IgD-negative memory B cell (primary cell): ENCODE measurements at regions not wholly inside any gene's neighbourhood (a gene's known extent, or its start where the extent isn't known, plus 50 kb on each side); places are given as distances from the start of the nearest gene placed in this dataset.
A peak's percentile ranks its signal among the peaks of the same experiment; 100 is the strongest.

Experiments used
- H3K27ac Mint-ChIP-seq, 3 donors: one replicate each; pipeline ENCODE4 v1.8.0; 2020 to 2022; ENCODE audit warnings: mild to moderate bottlenecking in 3 of 3, mixed read lengths in 3 of 3, moderate library complexity in 1 of 3
- H3K27me3 Mint-ChIP-seq: one replicate; pipeline ENCODE4 v1.8.0; 2021; ENCODE audit warnings: mixed read lengths
- H3K36me3 Mint-ChIP-seq: one replicate; pipeline ENCODE4 v1.8.0; 2020; ENCODE audit warnings: mild to moderate bottlenecking, mixed read lengths
- H3K4me1 Mint-ChIP-seq, 3 donors: one replicate each; pipeline ENCODE4 v1.8.0; 2020 to 2022; ENCODE audit warnings: mixed read lengths in 3 of 3, mild to moderate bottlenecking in 1 of 3
- H3K4me3 Mint-ChIP-seq, 4 donors: one replicate each; pipeline ENCODE4 v1.8.0; 2020 to 2022; ENCODE audit warnings: mild to moderate bottlenecking in 4 of 4, mixed read lengths in 4 of 4, moderate library complexity in 3 of 4
- H3K9me3 Mint-ChIP-seq, 3 donors: one replicate each; pipeline ENCODE4 v1.8.0; 2020 to 2021; ENCODE audit warnings: mixed read lengths in 3 of 3, mild to moderate bottlenecking in 1 of 3

DNA sequence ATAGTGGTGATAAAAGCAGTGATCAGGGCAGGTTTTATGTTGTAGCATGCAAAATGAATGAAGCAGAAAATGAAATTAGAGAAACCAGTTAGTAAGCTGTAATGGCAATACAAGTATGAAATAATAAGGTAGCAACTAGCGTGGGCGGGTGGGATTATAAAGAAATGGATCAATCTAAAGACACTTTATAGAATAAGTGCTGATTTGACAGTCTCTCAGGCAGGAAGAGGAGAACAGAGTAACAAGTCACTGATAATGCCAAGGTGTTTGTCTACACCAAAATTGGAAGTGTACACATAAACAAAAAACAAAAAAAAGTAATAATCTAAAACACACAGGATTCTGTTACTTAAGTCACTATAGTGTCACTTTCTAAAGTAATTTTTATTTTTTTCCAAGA, 51.0 kb upstream of the PCBP1 start:
- no peak overlapping the region for H3K27ac Mint-ChIP-seq
- H3K27me3 Mint-ChIP-seq: no peaks in the 10 kb centered on the region
- H3K4me3 Mint-ChIP-seq: no peak overlapping the region
- no peaks in the 10 kb centered on the region for H3K4me1 Mint-ChIP-seq
- no peaks in the 10 kb centered on the region for H3K9me3 Mint-ChIP-seq
- peaks cover 11% of the 10 kb centered on the region for H3K36me3 Mint-ChIP-seq

DNA sequence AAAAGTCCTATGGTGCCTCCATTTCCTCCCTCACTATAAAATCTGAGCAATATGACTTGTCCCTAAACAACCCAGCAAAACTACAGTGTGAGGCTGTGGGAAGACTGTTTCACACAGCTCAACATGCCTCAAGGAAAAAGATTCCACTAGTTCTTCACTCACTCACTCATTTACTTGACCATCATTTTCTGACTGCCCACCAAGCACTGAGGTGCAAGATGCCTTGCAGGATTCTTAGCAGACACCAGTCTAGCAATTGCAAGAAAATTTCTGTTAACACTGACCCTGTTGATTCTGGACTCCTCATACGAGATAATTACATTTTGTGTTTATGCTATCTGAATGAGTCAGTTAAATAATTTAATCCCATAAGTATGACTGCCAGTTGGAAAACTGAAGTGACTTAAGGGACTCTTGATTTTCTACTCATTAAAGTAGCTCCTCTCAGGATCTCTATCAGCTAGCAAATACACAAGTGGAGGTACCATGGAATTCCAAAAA, 51.9 kb upstream of the PCBP1 start:
- Mint-ChIP-seq H3K36me3 (peaks cover 11% of the 10 kb centered on the region), H3K27ac (peak overlapping the region in 1 of 3 donors; percentile 6), H3K4me1 (no peaks in the 10 kb centered on the region), H3K27me3 (no peaks in the 10 kb centered on the region), H3K4me3 (no peak overlapping the region), H3K9me3 (no peaks in the 10 kb centered on the region)

DNA sequence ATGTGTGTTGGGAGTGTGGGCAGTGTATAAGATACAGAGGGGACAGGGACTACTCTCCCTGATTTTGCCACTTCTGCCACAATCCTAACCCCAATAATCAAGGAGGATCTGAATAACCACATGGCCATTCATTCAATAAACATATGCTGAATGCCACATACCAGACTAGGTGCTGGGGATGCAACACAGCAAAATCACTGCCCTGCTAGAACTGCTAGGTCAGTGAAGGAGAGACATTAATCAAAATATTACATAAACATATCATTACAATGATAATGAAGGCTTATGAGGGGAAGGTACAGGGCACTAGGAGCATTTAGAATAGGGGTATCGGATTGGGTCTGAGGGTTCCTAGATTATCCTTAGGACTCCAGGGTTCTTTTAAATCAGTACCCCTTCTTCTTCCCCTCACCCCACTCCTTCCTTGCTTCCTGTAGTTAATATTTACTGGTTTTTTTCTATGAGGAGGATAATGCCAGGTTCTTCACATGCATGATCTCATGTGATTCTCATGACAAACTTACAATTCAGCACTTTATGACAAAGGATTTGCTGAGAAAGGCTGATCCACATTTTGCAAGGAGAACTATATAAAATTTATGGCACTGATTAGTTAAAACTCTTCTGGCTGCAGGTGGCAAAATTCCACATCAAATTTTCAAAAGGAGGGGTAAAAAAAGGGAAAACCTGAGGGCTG, 56.4 kb upstream of the PCBP1 start:
- no peak overlapping the region for H3K27ac Mint-ChIP-seq
- H3K4me3 Mint-ChIP-seq: no peak overlapping the region
- no peaks in the 10 kb centered on the region for H3K27me3 Mint-ChIP-seq
- peaks cover 8% of the 10 kb centered on the region for H3K36me3 Mint-ChIP-seq
- no peaks in the 10 kb centered on the region for H3K9me3 Mint-ChIP-seq
- peaks cover 0 to 1% (median 0%) of the 10 kb centered on the region in 3 donors for H3K4me1 Mint-ChIP-seq

DNA sequence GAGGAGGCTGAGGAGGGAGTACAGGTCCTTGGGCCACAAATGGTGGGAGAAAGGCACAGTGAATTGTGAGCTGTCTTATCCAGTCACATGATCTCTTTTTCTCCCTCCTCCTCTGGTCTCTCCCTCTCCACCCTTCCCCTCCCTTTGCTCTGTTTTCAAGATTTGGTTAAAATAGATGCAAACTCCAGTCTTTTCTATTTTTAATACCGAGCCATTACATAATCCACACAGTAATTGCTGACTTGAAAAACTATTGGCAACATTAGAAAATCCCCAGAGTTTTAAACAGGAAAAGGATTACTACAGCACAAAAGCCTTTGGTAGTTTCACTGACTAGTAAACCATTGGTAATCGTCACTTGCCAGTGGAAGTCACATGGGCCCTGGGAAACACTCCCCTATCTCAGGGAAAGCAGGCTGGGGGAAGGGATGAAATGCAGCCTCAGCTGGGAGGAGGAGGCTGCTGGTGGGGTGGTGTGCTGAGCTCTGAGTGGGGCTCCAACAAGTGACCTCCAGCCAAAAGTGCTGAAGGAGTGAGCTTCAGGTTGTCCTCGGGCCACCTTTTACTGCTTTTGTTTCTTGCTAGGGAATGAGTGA, 57.4 kb upstream of the PCBP1 start:
- Mint-ChIP-seq H3K4me1 (peaks cover 0 to 1% (median 0%) of the 10 kb centered on the region in 3 donors), H3K27ac (peak overlapping the region in 2 of 3 donors; percentile 24 to 76), H3K9me3 (no peaks in the 10 kb centered on the region), H3K4me3 (no peak overlapping the region), H3K27me3 (no peaks in the 10 kb centered on the region), H3K36me3 (peaks cover 10% of the 10 kb centered on the region)

DNA sequence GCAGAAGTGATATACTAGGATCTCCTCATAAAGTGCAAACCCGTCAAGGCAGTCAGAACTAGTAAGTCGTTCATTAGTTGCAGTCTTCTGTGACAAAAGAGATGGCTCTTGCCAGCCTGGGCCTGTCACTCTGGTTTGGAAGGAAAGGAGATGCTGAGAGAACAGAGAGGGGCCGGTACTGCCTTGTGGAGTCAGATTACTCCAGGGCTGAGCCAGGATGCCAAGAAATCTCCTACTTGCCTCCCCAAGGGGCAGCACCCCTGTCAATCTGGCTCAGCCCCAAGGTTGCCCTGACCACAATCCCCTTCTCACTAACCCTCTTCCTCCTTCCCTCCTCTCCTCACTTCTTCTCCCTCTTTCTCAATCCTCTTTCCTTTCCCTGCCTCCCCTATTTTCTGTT, 62.9 kb upstream of the ASPRV1 start:
- Mint-ChIP-seq H3K4me1 (peaks cover 0 to 1% (median 0%) of the 10 kb centered on the region in 3 donors), H3K36me3 (peaks cover 8% of the 10 kb centered on the region), H3K4me3 (no peak overlapping the region), H3K9me3 (peaks cover 0 to 2% (median 0%) of the 10 kb centered on the region in 3 donors), H3K27me3 (no peaks in the 10 kb centered on the region), H3K27ac (no peak overlapping the region)

DNA sequence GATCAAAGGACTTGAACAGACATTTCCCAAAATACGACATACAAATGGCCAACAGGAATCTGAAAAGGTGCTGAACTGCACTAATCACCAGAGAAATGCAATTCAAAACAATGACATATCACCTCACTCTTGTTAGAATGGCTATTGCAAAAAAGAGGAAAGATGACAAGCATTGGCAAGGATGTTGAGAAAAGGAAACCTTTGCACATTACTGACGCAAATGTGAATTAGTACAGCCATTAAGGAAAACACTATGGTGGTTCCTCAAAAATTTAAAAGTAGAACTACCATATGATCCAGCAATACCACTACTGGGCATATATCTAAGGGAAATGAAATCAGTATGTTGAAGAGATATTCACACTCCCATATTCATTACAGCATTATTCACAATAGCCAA, 57.7 kb upstream of the ASPRV1 start:
- H3K9me3 Mint-ChIP-seq: peaks cover 0 to 7% (median 2%) of the 10 kb centered on the region in 3 donors
- no peak overlapping the region for H3K4me3 Mint-ChIP-seq
- H3K4me1 Mint-ChIP-seq: peaks cover 0 to 3% (median 2%) of the 10 kb centered on the region in 3 donors
- no peak overlapping the region for H3K27ac Mint-ChIP-seq
- H3K36me3 Mint-ChIP-seq: peaks cover 23% of the 10 kb centered on the region
- no peaks in the 10 kb centered on the region for H3K27me3 Mint-ChIP-seq

DNA sequence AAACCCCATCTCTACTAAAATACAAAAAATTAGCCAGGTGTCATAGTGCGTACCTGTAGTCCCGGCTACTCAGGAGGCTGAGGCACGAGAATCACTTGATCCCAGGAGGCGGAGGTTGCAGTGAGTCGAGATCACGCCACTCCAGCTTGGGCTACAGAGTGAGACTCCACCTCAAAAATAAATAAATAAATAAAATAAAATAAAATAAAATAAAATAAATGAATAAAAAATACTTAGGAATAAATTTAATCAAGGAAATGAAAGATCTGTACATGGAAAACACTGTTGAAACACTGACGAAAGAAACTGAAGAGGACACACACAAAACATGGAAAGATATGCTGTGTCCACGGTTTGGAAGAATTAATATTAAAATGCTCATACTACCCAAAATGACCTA, 56.5 kb upstream of the ASPRV1 start:
- Mint-ChIP-seq H3K9me3 (peaks cover 0 to 7% (median 2%) of the 10 kb centered on the region in 3 donors), H3K4me1 (peaks cover 0 to 3% (median 2%) of the 10 kb centered on the region in 3 donors), H3K36me3 (peaks cover 23% of the 10 kb centered on the region), H3K4me3 (no peak overlapping the region), H3K27ac (no peak overlapping the region), H3K27me3 (no peaks in the 10 kb centered on the region)

DNA sequence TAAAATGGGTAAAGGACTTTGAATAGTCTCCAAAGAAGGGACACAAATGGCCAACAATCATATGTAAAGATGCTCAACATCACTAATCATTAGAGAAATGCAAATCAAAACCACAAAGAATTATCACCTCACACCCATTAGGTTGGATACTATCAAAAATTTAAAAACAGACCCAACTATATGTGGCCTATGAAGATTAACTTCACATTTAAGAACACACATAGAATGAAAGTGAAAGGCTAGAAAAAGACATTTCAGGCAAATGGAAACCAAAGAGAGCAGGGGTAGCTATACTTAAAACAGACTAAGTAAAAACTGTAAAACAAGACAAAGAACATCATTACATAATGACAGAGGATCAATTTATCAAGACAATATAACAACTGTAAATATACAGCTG, 53.5 kb upstream of the ASPRV1 start:
- no peak overlapping the region for H3K4me3 Mint-ChIP-seq
- H3K36me3 Mint-ChIP-seq: peaks cover 26% of the 10 kb centered on the region
- H3K9me3 Mint-ChIP-seq: peaks cover 0 to 7% (median 0%) of the 10 kb centered on the region in 3 donors
- peaks cover 5 to 12% (median 6%) of the 10 kb centered on the region in 3 donors for H3K4me1 Mint-ChIP-seq
- H3K27me3 Mint-ChIP-seq: no peaks in the 10 kb centered on the region
- no peak overlapping the region for H3K27ac Mint-ChIP-seq

DNA sequence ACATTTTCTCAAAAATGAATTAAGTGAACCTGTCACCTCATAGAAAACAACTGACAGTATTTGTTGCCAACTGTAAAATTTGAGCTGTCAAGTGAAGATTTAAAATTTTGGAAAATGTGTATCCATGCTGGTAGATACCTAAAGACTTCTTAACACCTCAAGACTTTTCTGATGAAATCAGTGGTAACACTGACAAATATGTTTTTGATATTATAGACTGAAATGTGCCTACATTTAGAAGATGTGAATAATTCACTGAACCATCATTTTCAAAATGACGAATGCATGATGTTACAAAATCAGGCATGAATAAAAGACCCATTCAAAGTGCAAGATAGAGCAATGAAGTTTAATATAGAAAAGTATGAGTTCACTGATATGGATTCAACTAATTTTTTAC, 51.5 kb upstream of the ASPRV1 start:
- peaks cover 5 to 13% (median 6%) of the 10 kb centered on the region in 3 donors for H3K4me1 Mint-ChIP-seq
- H3K9me3 Mint-ChIP-seq: no peaks in the 10 kb centered on the region
- no peaks in the 10 kb centered on the region for H3K27me3 Mint-ChIP-seq
- H3K36me3 Mint-ChIP-seq: peaks cover 20% of the 10 kb centered on the region
- no peak overlapping the region for H3K4me3 Mint-ChIP-seq
- H3K27ac Mint-ChIP-seq: no peak overlapping the region

DNA sequence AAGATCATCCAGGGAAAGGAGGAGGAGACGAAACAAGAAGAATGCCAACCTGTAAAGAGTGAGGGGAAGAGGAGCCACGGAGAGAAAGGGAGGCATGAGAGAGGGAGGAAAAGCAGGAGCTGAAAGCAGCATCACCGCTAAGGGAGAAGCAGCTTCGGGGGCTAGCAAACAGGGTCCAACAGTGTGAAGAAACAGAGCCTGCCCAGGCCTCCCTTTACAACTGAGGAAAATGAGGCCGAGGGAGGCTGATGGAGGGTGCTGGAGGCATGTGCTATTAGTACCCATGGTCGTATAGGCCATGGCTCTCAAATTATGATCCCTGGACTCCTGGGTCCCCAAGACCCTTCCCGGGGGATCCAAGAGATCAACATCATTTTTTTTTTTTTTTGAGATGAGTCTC, 50.4 kb upstream of the ASPRV1 start:
- Mint-ChIP-seq H3K4me3 (peak overlapping the region in 1 of 4 donors; percentile 17), H3K4me1 (peaks cover 5 to 13% (median 6%) of the 10 kb centered on the region in 3 donors), H3K27me3 (no peaks in the 10 kb centered on the region), H3K36me3 (peaks cover 20% of the 10 kb centered on the region), H3K27ac (peak overlapping the region in 1 of 3 donors; percentile 8), H3K9me3 (no peaks in the 10 kb centered on the region)

DNA sequence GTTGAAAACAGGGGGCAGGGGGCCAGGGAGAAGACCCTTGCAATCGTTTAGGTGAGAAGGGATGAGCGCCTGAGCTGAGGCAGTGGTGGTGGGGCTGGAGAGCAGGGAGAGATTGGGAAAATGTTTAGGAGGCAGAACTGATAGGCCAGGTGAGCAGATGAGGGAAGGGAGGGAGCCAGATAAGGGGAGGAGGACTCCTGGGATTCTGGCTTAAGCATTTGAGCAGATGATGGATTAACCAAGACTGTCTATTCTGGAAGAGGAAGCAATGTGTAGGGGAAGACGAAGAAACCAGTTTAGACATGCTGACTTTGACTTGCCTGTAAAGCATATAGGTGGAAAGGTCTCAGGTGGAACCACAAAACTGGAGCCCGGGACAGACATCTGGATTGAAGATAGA, 49.9 kb upstream of the ASPRV1 start:
- H3K4me3 Mint-ChIP-seq: no peak overlapping the region
- no peaks in the 10 kb centered on the region for H3K27me3 Mint-ChIP-seq
- peaks cover 5 to 13% (median 6%) of the 10 kb centered on the region in 3 donors for H3K4me1 Mint-ChIP-seq
- peaks cover 19% of the 10 kb centered on the region for H3K36me3 Mint-ChIP-seq
- no peaks in the 10 kb centered on the region for H3K9me3 Mint-ChIP-seq
- H3K27ac Mint-ChIP-seq: peak overlapping the region in 1 of 3 donors; percentile 8
